ENCODE measurements at regions not wholly inside any gene's neighbourhood (a gene's known extent, or its start where the extent isn't known, plus 50 kb on each side); places are given as distances from the start of the nearest gene placed in this dataset.

DNA sequence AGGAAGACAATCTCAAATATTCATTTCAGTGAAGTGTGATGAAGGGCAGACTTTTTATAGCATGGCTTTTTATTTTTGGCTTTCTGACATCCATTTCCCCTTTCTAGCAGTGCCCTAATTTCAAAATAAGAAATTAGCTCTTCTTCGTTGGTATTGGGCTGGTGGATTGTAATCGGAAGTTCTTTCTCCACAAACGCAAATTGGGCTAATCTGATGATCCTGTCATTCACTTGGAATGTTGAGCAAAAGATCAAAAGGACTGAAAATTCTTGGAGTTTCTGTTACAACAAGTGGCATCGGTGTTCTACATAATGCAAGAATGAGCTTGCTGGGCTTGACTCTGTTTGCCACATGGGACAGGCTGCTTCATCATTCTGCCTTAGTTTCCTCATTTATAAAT lies 1182.8 kb downstream of the FLRT2 start:
- Histone ChIP-seq H3K27me3 (ENCODE audit: insufficient read depth, low read depth, low read length) (no peaks in the 10 kb centered on the region), H3K79me2 (replicated peaks; ENCODE audit: insufficient read depth, low read length) (no peaks in the 10 kb centered on the region), H3K36me3 (ENCODE audit: insufficient read depth, low read length) (no peaks in the 10 kb centered on the region), H3K4me3 (ENCODE audit: low read length) (no peak overlapping the region), H3K9ac (ENCODE audit: low read length) (no peak overlapping the region), H3K9me2 (ENCODE audit: insufficient read depth, low read length) (no peaks in the 10 kb centered on the region), H3K27ac (ENCODE audit: low read length) (no peak overlapping the region), H2AFZ (ENCODE audit: low read depth, low read length) (no peak overlapping the region), H3K4me2 (ENCODE audit: low read length) (no peak overlapping the region), H4K20me1 (ENCODE audit: insufficient read depth) (no peaks in the 10 kb centered on the region), H3K9me3 (ENCODE audit: low read length) (no peaks in the 10 kb centered on the region), H3F3A (ENCODE audit: insufficient read depth, low read length, poor library complexity, severe bottlenecking) (no peaks in the 10 kb centered on the region)
- TF ChIP-seq POLR2AphosphoS5 (IDR thresholded peaks at IDR 0.05) (no peak), MXI1 (conservative IDR thresholded peaks at IDR 0.05; ENCODE audit: poor library complexity, severe bottlenecking) (no peak), CTCF (IDR thresholded peaks at IDR 0.05; ENCODE audit: poor library complexity, severe bottlenecking) (no peak), TAF1 (IDR thresholded peaks at IDR 0.05; ENCODE audit: low read depth) (no peak), RAD21 (conservative IDR thresholded peaks at IDR 0.05) (no peak), EP300 (conservative IDR thresholded peaks at IDR 0.05; ENCODE audit: poor library complexity, severe bottlenecking) (no peak), EZH2 (IDR thresholded peaks at IDR 0.05; ENCODE audit: borderline replicate concordance, insufficient read depth, low read length, poor library complexity, severe bottlenecking) (no peak), SMC3 (conservative IDR thresholded peaks at IDR 0.05; ENCODE audit: poor library complexity) (no peak)
- TF ChIP-seq, protein P1, sequence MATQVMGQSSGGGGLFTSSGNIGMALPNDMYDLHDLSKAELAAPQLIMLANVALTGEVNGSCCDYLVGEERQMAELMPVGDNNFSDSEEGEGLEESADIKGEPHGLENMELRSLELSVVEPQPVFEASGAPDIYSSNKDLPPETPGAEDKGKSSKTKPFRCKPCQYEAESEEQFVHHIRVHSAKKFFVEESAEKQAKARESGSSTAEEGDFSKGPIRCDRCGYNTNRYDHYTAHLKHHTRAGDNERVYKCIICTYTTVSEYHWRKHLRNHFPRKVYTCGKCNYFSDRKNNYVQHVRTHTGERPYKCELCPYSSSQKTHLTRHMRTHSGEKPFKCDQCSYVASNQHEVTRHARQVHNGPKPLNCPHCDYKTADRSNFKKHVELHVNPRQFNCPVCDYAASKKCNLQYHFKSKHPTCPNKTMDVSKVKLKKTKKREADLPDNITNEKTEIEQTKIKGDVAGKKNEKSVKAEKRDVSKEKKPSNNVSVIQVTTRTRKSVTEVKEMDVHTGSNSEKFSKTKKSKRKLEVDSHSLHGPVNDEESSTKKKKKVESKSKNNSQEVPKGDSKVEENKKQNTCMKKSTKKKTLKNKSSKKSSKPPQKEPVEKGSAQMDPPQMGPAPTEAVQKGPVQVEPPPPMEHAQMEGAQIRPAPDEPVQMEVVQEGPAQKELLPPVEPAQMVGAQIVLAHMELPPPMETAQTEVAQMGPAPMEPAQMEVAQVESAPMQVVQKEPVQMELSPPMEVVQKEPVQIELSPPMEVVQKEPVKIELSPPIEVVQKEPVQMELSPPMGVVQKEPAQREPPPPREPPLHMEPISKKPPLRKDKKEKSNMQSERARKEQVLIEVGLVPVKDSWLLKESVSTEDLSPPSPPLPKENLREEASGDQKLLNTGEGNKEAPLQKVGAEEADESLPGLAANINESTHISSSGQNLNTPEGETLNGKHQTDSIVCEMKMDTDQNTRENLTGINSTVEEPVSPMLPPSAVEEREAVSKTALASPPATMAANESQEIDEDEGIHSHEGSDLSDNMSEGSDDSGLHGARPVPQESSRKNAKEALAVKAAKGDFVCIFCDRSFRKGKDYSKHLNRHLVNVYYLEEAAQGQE (IDR thresholded peaks at IDR 0.05; ENCODE audit: borderline replicate concordance): no peak

GRCh38 chr14:86712176-86712575 lies 1182.2 kb downstream of the FLRT2 start:
- TF ChIP-seq CTCF (IDR thresholded peaks at IDR 0.05; ENCODE audit: poor library complexity, severe bottlenecking): no peak
- TF ChIP-seq, protein P1 (IDR thresholded peaks at IDR 0.05; ENCODE audit: borderline replicate concordance): no peak
- no peak for TF ChIP-seq EP300 (conservative IDR thresholded peaks at IDR 0.05; ENCODE audit: poor library complexity, severe bottlenecking)
- no peak for TF ChIP-seq RAD21 (conservative IDR thresholded peaks at IDR 0.05)
- no peak for TF ChIP-seq MXI1 (conservative IDR thresholded peaks at IDR 0.05; ENCODE audit: poor library complexity, severe bottlenecking)
- no peak for TF ChIP-seq TAF1 (IDR thresholded peaks at IDR 0.05; ENCODE audit: low read depth)
- TF ChIP-seq EZH2 (IDR thresholded peaks at IDR 0.05; ENCODE audit: borderline replicate concordance, insufficient read depth, low read length, poor library complexity, severe bottlenecking): no peak
- TF ChIP-seq POLR2AphosphoS5 (IDR thresholded peaks at IDR 0.05): no peak
- TF ChIP-seq SMC3 (conservative IDR thresholded peaks at IDR 0.05; ENCODE audit: poor library complexity): no peak
- Histone ChIP-seq H3K9ac (ENCODE audit: low read length) (no peak overlapping the region), H3K4me2 (ENCODE audit: low read length) (no peak overlapping the region), H3K4me3 (ENCODE audit: low read length) (no peak overlapping the region), H3K27me3 (ENCODE audit: insufficient read depth, low read depth, low read length) (no peaks in the 10 kb centered on the region), H3K79me2 (replicated peaks; ENCODE audit: insufficient read depth, low read length) (no peaks in the 10 kb centered on the region), H2AFZ (ENCODE audit: low read depth, low read length) (no peak overlapping the region), H3K27ac (ENCODE audit: low read length) (no peak overlapping the region), H3K36me3 (ENCODE audit: insufficient read depth, low read length) (no peaks in the 10 kb centered on the region), H3K9me2 (ENCODE audit: insufficient read depth, low read length) (no peaks in the 10 kb centered on the region), H3K9me3 (ENCODE audit: low read length) (no peaks in the 10 kb centered on the region), H3F3A (ENCODE audit: insufficient read depth, low read length, poor library complexity, severe bottlenecking) (no peaks in the 10 kb centered on the region), H4K20me1 (ENCODE audit: insufficient read depth) (no peaks in the 10 kb centered on the region)
